Prostate gland (tissue), 2 donors: ENCODE measurements at regions not wholly inside any gene's neighbourhood (a gene's known extent, or its start where the extent isn't known, plus 50 kb on each side); places are given as distances from the start of the nearest gene placed in this dataset.

Source experiments
- DNase-seq: peaks from one replicate; pipeline ENCODE4 v3.0.0-alpha.2; 2019; ENCODE audit warnings: low spot score
- H3K27ac ChIP-seq, 2 donors: fragments of 200-600 bp; sonication (generic); 2 replicates each; pipeline ENCODE4 v1.5.1; 2017 to 2019
- H3K27me3 ChIP-seq: fragments of 200-600 bp; sonication (generic); replicated peaks from 2 replicates; pipeline ENCODE4 v1.5.1; 2019; ENCODE audit not compliant: insufficient read depth
- H3K36me3 ChIP-seq, 2 donors: fragments of 200-600 bp; sonication (generic); 1 replicate in 1 of 2; 2 replicates in 1 of 2; pipeline versions ENCODE4 v1.5.1 to v1.8.1; 2017 to 2019
- H3K4me1 ChIP-seq: fragments of 200-600 bp; sonication (generic); replicated peaks from 2 replicates; pipeline ENCODE4 v1.5.1; 2019
- H3K4me3 ChIP-seq, 2 donors: fragments of 200-600 bp; sonication (generic); 2 replicates each; pipeline ENCODE4 v1.5.1; 2017 to 2019
- H3K9me3 ChIP-seq: fragments of 200-600 bp; sonication (generic); 2 replicates; pipeline ENCODE4 v1.5.1; 2017
- CTCF ChIP-seq, 4 experiments: fragments of 200-600 bp in 2 of 4; fragments of 450-650 bp in 2 of 4; sonication (generic) in 2 of 4; IDR thresholded peaks; 1 replicate in 3 of 4; 2 replicates in 1 of 4; pipeline ENCODE4 v1.5.1; 2016 to 2019; ENCODE audit warnings: antibody characterized with exemption in 4 of 4, mild to moderate bottlenecking in 2 of 4, moderate library complexity in 2 of 4
- POLR2A ChIP-seq: fragments of 450-650 bp; IDR thresholded peaks from one replicate; pipeline ENCODE4 v1.6.1; 2016; ENCODE audit warnings: antibody characterized with exemption, mild to moderate bottlenecking
- POLR2AphosphoS5 ChIP-seq: sonication (generic); formaldehyde crosslinking; IDR thresholded peaks from one replicate; pipeline ENCODE4 v1.6.1; 2017; ENCODE audit warnings: antibody characterized with exemption
- whole genome bisulfite sequencing: methylation state at CpG from one replicate; pipeline ENCODE4 v1.1.5; 2018; 5-methylcytosine and 5-hydroxymethylcytosine counted together
- intact Hi-C: fragments of 100-400 bp; cut with DNase I; formaldehyde crosslinking; loops from one replicate; pipeline ENCODE4 v1.14.2; 2022

- intact Hi-C loops, result no loop called here
- H3K27ac ChIP-seq, result no peak overlapping the region
- H3K9me3 ChIP-seq, result no peaks in the 10 kb centered on the region
- no peaks in the 10 kb centered on the region for H3K4me1 ChIP-seq
- H3K27me3 ChIP-seq, result no peaks in the 10 kb centered on the region
- DNase-seq, result no peak
- no peak for TF ChIP-seq POLR2A
- no peak for TF ChIP-seq POLR2AphosphoS5
- no peak for TF ChIP-seq CTCF (IDR thresholded peaks at IDR 0.05)
- H3K36me3 ChIP-seq, result no peaks in the 10 kb centered on the region
- no peak overlapping the region for H3K4me3 ChIP-seq
- 41% methylated on average over 7 of the region's 7 CpGs for WGBS
Observed at GRCh38 chr5:120778491-120779484, 314.7 kb downstream of the PRR16 start.

- H3K4me1 ChIP-seq, result no peaks in the 10 kb centered on the region
- H3K9me3 ChIP-seq, result no peaks in the 10 kb centered on the region
- intact Hi-C loops, result no loop called here
- no peak for DNase-seq
- H3K27me3 ChIP-seq, result no peaks in the 10 kb centered on the region
- 51% methylated on average over 2 of the region's 2 CpGs for WGBS
- no peak for TF ChIP-seq POLR2A
- no peak for TF ChIP-seq CTCF (IDR thresholded peaks at IDR 0.05)
- TF ChIP-seq POLR2AphosphoS5, result no peak
- no peak overlapping the region for H3K27ac ChIP-seq
- no peak overlapping the region for H3K4me3 ChIP-seq
- no peaks in the 10 kb centered on the region for H3K36me3 ChIP-seq
Observed at GRCh38 chr5:120779674-120780073, 315.6 kb downstream of the PRR16 start.

- WGBS, result 54% methylated on average over 1 of the region's 1 CpG
- no peak overlapping the region for H3K4me3 ChIP-seq
- H3K27me3 ChIP-seq, result no peaks in the 10 kb centered on the region
- intact Hi-C loops, result no loop called here
- no peak for TF ChIP-seq POLR2AphosphoS5
- no peak for TF ChIP-seq POLR2A
- no peak for TF ChIP-seq CTCF (IDR thresholded peaks at IDR 0.05)
- no peaks in the 10 kb centered on the region for H3K36me3 ChIP-seq
- H3K27ac ChIP-seq, result no peak overlapping the region
- no peaks in the 10 kb centered on the region for H3K9me3 ChIP-seq
- DNase-seq, result no peak
- no peaks in the 10 kb centered on the region for H3K4me1 ChIP-seq
Observed at GRCh38 chr5:120788481-120788880, 324.4 kb downstream of the PRR16 start.

- no peak overlapping the region for H3K4me3 ChIP-seq
- no peak for TF ChIP-seq POLR2AphosphoS5
- no peak for TF ChIP-seq POLR2A
- no peak for TF ChIP-seq CTCF (IDR thresholded peaks at IDR 0.05)
- no peaks in the 10 kb centered on the region for H3K9me3 ChIP-seq
- H3K36me3 ChIP-seq, result no peaks in the 10 kb centered on the region
- WGBS, result 41% methylated on average over 2 of the region's 2 CpGs
- no peaks in the 10 kb centered on the region for H3K4me1 ChIP-seq
- no peak for DNase-seq
- intact Hi-C loops, result no loop called here
- no peak overlapping the region for H3K27ac ChIP-seq
- no peaks in the 10 kb centered on the region for H3K27me3 ChIP-seq
Observed at GRCh38 chr5:120789918-120790317, 325.8 kb downstream of the PRR16 start.

- 67% methylated on average over 1 of the region's 1 CpG for WGBS
- Histone ChIP-seq H3K27ac (no peak overlapping the region), H3K9me3 (no peaks in the 10 kb centered on the region), H3K27me3 (no peaks in the 10 kb centered on the region), H3K36me3 (no peaks in the 10 kb centered on the region), H3K4me1 (no peaks in the 10 kb centered on the region), H3K4me3 (no peak overlapping the region)
- DNase-seq, result no peak
- TF ChIP-seq POLR2A (no peak), CTCF (IDR thresholded peaks at IDR 0.05) (no peak), POLR2AphosphoS5 (no peak)
- intact Hi-C loops, result no loop called here
Observed at GRCh38 chr5:120790339-120790738, 326.2 kb downstream of the PRR16 start.
